NCI-H146 treated with DMSO at 0.1 percent for 48 hours (cell line): ENCODE measurements at regions not wholly inside any gene's neighbourhood (a gene's known extent, or its start where the extent isn't known, plus 50 kb on each side); places are given as distances from the start of the nearest gene placed in this dataset.

Experiments used
- DNase-seq: peaks from one replicate; lab custom pipeline; 2025; ENCODE audit not compliant: unreplicated experiment; lab: John Stamatoyannopoulos, UW

DNA sequence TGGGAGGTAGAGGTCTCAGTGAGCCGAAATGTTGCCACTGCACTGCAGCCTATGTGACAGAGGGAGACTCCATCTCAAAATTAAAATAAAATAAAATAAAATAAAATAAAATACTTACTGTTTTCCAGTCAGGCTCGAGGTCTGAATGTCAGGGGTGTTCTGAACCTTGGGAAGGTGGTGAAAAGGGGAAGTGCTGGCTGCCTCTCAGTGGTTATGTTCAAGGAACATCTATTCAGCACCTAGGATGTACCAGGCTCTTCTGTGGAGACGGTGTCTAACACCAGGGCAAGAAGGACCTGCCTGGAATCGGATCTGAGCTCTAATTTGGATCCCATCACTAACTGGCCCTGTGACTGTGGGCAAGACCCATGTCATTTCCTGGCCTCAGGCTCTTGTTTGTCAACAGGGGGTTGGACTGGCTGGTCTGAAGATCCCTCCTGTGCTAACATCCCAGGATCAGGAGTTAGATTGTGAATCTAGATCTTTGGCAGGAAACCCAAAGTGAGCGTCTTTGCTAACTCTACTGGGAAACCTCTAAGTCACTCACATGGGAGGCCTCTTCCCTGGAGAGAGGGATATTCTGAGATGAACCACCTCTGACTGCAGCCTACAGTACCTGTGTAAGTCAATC, 63.4 kb upstream of the SIRPG start:
- no peak for DNase-seq

DNA sequence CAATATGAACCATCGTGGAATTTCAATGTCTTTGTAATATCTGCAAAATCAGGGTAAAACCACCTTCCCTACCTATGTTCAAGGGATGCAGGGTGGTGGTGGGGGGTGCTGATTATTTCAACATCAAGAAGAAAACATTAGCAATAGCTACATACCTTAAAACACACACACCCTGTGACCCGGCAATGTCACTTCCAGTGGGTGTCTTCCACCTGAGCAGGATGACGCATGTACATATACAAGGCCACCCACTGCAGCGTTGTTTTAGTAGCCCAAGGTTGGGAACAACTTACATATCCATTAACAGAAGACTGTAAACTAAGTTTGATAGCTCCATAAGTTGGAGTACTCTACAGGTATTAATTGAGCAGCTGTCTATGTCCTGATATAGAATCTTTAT, 62.6 kb upstream of the SIRPG start:
- no peak for DNase-seq

- no peak for DNase-seq
These were observed 61.2 kb upstream of the SIRPG start for GRCh38 chr20:1718604-1719384.

- DNase-seq, result no peak
These were observed 55.4 kb upstream of the SIRPG start for GRCh38 chr20:1712634-1713624.

GRCh38 chr20:1711826-1712601, 54.4 kb upstream of the SIRPG start:
- DNase-seq, result no peak

GRCh38 chr20:1711266-1711665, 53.7 kb upstream of the SIRPG start:
- DNase-seq, result no peak

DNA sequence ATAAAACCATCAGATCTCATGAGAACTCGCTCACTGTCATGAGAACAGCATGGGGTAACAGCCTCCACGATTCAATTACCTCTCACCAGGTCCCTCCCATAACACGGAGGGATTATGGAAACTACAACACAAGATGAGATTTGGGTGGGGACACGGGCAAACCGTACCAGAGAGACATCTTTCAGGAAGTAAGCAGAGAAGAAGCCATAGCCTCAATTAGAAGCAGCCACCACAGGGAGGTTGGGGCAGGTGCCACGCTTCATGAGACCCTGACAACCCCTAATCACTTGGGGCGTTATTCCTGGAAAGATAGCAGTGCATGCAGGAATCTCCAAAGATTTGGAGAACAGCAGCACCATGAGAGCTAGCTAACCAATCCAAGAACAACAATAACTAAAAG, 52.9 kb upstream of the SIRPG start:
- no peak for DNase-seq

DNA sequence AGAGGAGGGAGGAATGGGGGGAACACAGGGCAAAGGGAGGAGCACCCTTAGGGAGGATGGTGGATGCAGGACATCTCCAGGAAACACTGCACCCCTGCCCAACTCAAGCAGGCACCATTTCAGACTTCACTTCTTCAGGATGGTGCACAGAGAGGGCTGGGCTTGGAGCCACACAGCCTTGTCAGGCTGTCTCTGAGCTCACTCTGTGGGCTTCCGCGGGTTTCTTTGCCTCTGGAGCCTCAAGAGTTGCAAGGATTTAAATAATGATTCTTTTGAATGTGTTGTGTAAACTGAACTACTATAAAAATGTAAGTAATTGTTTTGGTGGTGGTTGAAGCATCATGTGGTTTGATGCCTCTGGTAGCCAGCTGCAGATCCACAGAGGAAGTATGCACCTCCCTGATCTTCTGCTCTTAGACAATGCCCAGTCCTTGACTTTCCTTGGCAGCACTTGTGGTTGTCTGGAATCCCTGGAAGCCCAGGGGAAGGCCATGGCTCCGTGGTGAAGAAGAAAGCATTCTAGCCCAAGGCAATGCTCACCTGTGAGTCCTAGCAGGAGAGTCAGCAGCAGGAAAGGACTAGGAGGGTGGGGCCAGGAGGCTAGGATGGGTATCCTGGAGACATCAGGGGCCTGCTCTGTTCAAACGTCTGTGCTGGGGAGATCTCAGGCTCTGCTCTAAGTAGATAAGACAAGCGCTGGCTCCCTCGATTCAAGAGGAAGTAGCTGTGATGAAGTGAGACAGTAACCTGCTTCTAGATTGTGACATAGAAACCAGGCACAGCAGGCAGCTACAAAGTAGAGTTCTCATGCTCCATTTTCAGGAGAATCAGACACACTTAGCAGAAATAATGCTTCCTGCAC, 50.2 kb upstream of the SIRPG start:
- DNase-seq, result no peak
